AG09319 (cell line): ENCODE measurements at regions not wholly inside any gene's neighbourhood (a gene's known extent, or its start where the extent isn't known, plus 50 kb on each side); places are given as distances from the start of the nearest gene placed in this dataset.

Source experiments
- DNase-seq: peaks from one replicate; pipeline ENCODE4 v3.0.0-alpha.2; 2010; ENCODE audit warnings: low read depth; ENCODE audit errors: extremely low read depth
- TF ChIP-seq, protein P1 (sequence below): IDR thresholded peaks from 2 replicates; pipeline ENCODE4 v1.5.1; 2011; ENCODE audit warnings: low read depth, mild to moderate bottlenecking, inconsistent platforms, low read length, moderate library complexity

DNA sequence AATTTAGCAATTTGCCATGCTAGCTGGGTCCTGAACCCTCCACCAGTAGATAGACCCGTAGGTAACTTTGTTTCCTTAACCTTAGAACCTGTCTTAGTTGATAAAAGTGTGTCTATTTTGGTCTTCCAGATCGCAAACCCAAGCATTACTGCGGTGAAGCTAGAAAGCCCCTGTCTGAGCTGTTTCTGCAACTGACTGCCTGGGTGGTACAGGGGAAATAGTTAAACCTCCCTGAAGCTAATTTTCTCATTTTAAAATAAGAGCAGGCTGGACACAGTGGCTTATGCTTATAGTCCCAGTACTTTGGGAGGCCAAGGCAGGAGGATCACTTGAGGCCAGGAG lies 67.9 kb upstream of the EPCAM start:
- TF ChIP-seq, protein P1, sequence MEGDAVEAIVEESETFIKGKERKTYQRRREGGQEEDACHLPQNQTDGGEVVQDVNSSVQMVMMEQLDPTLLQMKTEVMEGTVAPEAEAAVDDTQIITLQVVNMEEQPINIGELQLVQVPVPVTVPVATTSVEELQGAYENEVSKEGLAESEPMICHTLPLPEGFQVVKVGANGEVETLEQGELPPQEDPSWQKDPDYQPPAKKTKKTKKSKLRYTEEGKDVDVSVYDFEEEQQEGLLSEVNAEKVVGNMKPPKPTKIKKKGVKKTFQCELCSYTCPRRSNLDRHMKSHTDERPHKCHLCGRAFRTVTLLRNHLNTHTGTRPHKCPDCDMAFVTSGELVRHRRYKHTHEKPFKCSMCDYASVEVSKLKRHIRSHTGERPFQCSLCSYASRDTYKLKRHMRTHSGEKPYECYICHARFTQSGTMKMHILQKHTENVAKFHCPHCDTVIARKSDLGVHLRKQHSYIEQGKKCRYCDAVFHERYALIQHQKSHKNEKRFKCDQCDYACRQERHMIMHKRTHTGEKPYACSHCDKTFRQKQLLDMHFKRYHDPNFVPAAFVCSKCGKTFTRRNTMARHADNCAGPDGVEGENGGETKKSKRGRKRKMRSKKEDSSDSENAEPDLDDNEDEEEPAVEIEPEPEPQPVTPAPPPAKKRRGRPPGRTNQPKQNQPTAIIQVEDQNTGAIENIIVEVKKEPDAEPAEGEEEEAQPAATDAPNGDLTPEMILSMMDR, result no peak
- no peak for DNase-seq

DNA sequence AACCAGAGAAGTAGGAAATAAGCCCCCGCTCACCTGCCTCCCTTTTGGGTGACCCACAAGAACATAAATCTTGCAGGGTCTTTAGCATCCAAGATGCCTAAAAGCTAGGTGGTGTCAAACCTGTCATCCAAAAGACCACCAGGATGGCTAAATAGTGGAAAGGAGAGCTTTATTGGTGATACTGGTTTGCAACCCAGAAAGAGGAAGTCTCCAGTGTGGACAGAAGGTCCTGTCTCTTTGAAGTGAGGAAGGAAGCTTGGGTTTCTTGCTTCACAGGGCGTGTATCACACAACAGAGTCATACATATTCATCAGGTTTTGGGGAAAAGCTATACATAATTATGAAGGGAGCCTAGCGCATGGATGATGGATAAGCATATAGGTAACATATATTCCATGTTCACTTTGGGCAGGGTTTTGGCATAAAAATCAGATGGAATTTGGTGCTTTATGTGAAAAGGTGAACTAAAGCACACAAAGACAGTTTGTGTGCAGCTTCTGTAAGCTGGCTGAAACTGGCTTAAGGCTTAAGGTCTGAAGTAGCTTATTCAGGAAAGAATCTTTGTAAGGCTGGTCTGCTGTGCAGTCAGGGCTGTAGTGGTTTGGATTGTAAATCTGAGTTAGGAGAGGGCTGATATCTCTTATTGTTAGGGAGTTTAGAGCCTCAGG lies 68.4 kb upstream of the EPCAM start:
- TF ChIP-seq, protein P1, result no peak
- no peak for DNase-seq

DNA sequence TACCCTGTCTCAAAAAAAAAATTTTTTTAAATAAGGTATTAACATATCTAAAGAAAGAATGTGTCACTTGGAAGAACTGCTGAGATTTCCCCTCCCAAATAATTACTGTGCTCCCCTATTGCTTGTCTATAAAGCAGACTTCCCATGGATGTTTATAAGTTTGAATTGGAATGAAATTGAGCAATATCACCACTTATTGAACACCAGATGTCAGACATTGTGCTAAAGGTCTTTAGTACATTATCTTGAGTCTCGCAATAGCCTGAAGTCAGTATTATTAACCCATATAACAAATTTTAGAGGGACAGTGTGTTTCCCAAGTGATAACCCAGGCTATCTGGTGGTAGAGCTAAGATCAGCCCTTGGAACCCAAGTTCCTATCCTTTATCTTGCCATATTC lies 69.0 kb upstream of the EPCAM start:
- TF ChIP-seq, protein P1, result no peak
- DNase-seq, result no peak

DNA sequence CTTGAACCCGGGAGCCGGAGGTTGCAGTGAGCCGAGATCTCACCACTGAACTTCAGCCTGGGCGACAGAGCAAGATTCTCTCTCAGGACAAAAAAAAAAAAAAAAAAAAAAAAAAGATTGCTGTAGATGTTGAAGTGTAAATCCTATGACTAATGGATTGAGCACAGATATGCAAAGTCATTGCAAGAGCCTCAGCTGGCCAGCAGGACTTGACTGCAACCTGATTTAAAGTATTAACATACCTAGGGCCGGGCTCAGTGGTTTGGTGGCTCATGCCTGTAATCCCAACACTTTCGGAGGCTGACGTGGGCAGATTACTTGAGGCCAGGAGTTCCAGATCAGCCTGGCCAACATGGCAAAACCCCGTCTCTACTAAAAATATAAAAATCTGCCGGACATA lies 69.6 kb upstream of the EPCAM start:
- DNase-seq, result no peak
- TF ChIP-seq, protein P1, result no peak

DNA sequence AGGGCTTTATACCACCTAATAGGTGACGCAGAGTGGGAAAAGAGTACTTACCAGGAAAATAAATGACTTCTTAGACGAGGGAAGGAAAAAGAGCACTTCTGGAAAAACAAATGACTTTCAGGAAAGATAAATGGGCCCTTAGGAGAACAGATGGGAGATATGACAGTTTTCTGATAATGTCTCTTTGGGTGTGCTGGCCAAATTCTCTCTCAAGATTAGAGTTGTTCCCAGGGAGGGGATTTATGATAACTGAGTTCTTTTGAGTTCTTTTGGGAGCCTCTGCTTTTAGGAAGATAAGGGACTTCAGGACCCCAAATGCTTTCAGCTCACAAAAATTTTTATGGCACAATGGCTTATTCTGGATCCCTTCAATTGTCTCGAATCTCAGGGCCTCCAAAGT lies 70.3 kb upstream of the EPCAM start:
- TF ChIP-seq, protein P1, result no peak

DNA sequence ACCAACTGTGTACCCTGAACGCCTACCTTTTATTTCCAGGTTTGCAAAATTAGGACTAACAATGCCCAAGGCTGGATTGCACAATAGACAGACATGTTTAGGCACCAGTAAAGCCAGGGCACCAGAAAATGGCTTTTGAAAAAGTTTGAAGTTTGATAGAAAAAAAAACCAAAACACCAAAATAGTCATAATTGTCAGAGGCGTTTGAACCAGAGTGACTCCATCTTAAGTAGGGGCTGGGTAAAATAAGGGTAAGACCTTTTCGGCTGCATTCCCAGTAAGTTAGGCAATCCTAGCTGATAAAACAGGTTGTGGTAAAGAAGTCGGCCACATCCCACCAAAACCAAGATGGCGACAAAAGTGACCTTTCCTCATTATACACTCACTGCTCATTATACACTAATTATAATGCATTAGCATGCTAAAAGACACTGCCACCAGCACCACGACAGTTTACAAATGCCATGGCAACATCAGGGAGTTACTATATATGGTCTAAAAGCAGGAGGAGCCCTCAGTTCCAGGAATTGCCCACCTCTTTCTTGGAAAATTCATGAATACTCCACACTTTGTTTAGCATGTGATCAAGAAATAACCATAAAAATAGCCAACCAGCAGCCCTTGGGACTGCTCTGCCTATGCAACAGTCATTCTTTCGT lies 71.2 kb upstream of the EPCAM start:
- no peak for DNase-seq
- TF ChIP-seq, protein P1, result no peak

More for the DNA sequence above, 70.3 kb upstream of the EPCAM start:
- DNase-seq, result no peak

DNA sequence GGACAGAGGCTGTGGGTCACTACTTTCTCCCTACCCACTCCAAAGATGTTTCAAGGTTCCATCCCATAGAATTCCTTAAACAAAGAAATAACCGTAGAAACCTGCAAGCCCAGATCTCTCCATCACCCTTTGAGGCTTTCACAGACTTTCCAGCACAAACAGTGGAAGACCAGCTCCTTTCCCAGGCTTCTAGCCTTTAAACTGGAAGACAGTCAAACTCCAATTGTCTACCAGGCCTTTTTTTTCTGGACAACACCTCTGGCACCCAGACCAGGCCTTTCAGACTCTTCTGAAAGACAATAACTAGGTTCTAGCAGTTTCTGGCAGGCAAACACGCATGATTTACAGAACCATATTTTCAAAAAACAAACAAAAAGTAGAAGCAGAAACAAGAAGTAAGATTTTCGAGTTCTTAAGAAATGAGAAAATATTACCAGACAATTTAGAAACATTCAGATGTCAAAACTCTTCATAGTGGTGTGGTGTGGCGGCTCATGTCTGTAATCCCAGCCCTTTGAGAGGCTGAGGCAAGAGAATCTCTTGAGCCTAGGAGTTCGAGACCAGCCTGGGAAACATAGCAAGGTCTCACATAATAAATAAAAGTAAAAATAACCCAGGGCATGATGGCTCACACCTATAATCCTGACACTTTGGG lies 73.0 kb upstream of the EPCAM start:
- no peak for DNase-seq
- TF ChIP-seq, protein P1, result no peak
